ENCODE measurements at regions not wholly inside any gene's neighbourhood (a gene's known extent, or its start where the extent isn't known, plus 50 kb on each side); places are given as distances from the start of the nearest gene placed in this dataset.

GRCh38 chr10:58930500-58930899 is 245.9 kb upstream of the PHYHIPL start:
- no peaks in the 10 kb centered on the region for H3K9me3 ChIP-seq
- no peaks in the 10 kb centered on the region for H3K27me3 ChIP-seq
- H3K27ac ChIP-seq: no peak overlapping the region
- H3K4me3 ChIP-seq: no peak overlapping the region
- no peak for DNase-seq
- TF ChIP-seq CTCF (IDR thresholded peaks at IDR 0.05): no peak
- H3K4me1 ChIP-seq: no peaks in the 10 kb centered on the region
- intact Hi-C loops (cut with DNase I; ENCODE audit: low total_unique reads): no loop called here
- no peaks in the 10 kb centered on the region for H3K36me3 ChIP-seq

- intact Hi-C loops (cut with DNase I; ENCODE audit: low total_unique reads): no loop called here
- no peak for TF ChIP-seq CTCF (IDR thresholded peaks at IDR 0.05)
- Histone ChIP-seq H3K27me3 (no peaks in the 10 kb centered on the region), H3K36me3 (no peaks in the 10 kb centered on the region), H3K9me3 (no peaks in the 10 kb centered on the region), H3K4me3 (no peak overlapping the region), H3K27ac (no peak overlapping the region), H3K4me1 (no peaks in the 10 kb centered on the region)
- DNase-seq: no peak
Measured at GRCh38 chr10:58932126-58932525, 244.3 kb upstream of the PHYHIPL start.

- intact Hi-C loops (cut with DNase I; ENCODE audit: low total_unique reads): no loop called here
- Histone ChIP-seq H3K27ac (no peak overlapping the region), H3K27me3 (no peaks in the 10 kb centered on the region), H3K4me1 (no peaks in the 10 kb centered on the region), H3K9me3 (no peaks in the 10 kb centered on the region), H3K4me3 (no peak overlapping the region), H3K36me3 (no peaks in the 10 kb centered on the region)
- DNase-seq: no peak
- TF ChIP-seq CTCF (IDR thresholded peaks at IDR 0.05): no peak
Measured at GRCh38 chr10:58932577-58933314, 243.7 kb upstream of the PHYHIPL start.

GRCh38 chr10:58936364-58936763 is 240.1 kb upstream of the PHYHIPL start:
- H3K27me3 ChIP-seq: no peaks in the 10 kb centered on the region
- no peaks in the 10 kb centered on the region for H3K4me1 ChIP-seq
- H3K36me3 ChIP-seq: no peaks in the 10 kb centered on the region
- TF ChIP-seq CTCF (IDR thresholded peaks at IDR 0.05): no peak
- no peak for DNase-seq
- intact Hi-C loops (cut with DNase I; ENCODE audit: low total_unique reads): no loop called here
- no peak overlapping the region for H3K27ac ChIP-seq
- H3K4me3 ChIP-seq: no peak overlapping the region
- H3K9me3 ChIP-seq: no peaks in the 10 kb centered on the region

- Histone ChIP-seq H3K4me3 (no peak overlapping the region), H3K4me1 (no peaks in the 10 kb centered on the region), H3K27me3 (no peaks in the 10 kb centered on the region), H3K27ac (no peak overlapping the region), H3K36me3 (no peaks in the 10 kb centered on the region), H3K9me3 (no peaks in the 10 kb centered on the region)
- no peak for DNase-seq
- intact Hi-C loops (cut with DNase I; ENCODE audit: low total_unique reads): no loop called here
- no peak for TF ChIP-seq CTCF (IDR thresholded peaks at IDR 0.05)
Measured at GRCh38 chr10:58937423-58937822, 239.0 kb upstream of the PHYHIPL start.

GRCh38 chr10:58942724-58943123 is 233.7 kb upstream of the PHYHIPL start:
- Histone ChIP-seq H3K4me1 (peaks cover 0 to 16% (median 4%) of the 10 kb centered on the region in 4 donors), H3K4me3 (no peak overlapping the region), H3K27me3 (no peaks in the 10 kb centered on the region), H3K36me3 (no peaks in the 10 kb centered on the region), H3K27ac (no peak overlapping the region), H3K9me3 (no peaks in the 10 kb centered on the region)
- DNase-seq: no peak
- TF ChIP-seq CTCF (IDR thresholded peaks at IDR 0.05): no peak
- intact Hi-C loops (cut with DNase I; ENCODE audit: low total_unique reads): no loop called here

Measured in tibial artery (tissue), 4 donors.